Activated T-cell treated with anti-CD3 and anti-CD28 coated beads for 48 hours (primary cell): ENCODE measurements at regions not wholly inside any gene's neighbourhood (a gene's known extent, or its start where the extent isn't known, plus 50 kb on each side); places are given as distances from the start of the nearest gene placed in this dataset.
"Not testable (repeated sequence)": the region's sequence is repeated elsewhere in the genome, so short reads cannot be mapped to it uniquely, and the experiment has no call there.

Source experiments
- DNase-seq: peaks from one replicate; pipeline ENCODE4 v3.0.0-alpha.2; 2020; ENCODE audit warnings: low read depth

- no peak for DNase-seq
Measured at GRCh38 chr9:99486684-99487083, 264.6 kb downstream of the SEC61B start.

GRCh38 chr9:99488131-99489059, 266.3 kb downstream of the SEC61B start:
- DNase-seq = no peak

- no peak for DNase-seq
Measured at GRCh38 chr9:99489060-99489413, 267.0 kb downstream of the SEC61B start.

- DNase-seq = no peak
Measured at GRCh38 chr9:99490729-99491128, 268.6 kb downstream of the SEC61B start.

GRCh38 chr9:99491408-99492158, 269.5 kb downstream of the SEC61B start:
- DNase-seq = no peak

GRCh38 chr9:99497641-99498040, 275.6 kb downstream of the SEC61B start:
- DNase-seq = no peak

DNA sequence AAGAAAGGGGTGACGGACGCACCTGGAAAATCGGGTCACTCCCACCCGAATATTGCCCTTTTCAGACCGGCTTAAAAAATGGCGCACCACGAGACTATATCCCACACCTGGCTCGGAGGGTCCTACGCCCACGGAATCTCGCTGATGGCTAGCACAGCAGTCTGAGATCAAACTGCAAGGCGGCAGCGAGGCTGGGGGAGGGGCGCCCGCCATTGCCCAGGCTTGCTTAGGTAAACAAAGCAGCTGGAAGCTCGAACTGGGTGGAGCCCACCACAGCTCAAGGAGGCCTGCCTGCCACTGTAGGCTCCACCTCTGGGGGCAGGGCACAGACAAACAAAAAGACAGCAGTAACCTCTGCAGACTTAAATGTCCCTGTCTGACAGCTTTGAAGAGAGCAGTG, 276.9 kb downstream of the SEC61B start:
- DNase-seq = not testable (repeated sequence)

DNA sequence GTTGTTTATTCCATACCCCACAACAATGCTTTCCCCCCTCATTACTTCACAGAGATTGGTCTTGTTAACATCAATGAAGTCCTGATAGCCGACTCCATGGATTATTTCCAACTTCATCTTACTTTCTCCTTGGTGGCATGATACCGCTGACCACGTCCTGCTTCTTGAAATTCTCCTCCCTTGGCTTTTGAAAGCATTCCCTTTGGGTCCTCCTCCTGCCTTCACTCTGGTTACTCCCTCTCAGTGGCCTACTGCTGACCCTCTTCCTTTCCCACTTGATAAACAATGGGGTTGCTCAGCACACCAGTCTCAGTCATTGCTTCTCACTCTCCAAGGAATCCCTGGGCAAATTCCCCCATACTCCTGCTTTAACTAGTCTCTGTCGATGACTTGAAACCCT, 283.9 kb downstream of the SEC61B start:
- DNase-seq = no peak

DNA sequence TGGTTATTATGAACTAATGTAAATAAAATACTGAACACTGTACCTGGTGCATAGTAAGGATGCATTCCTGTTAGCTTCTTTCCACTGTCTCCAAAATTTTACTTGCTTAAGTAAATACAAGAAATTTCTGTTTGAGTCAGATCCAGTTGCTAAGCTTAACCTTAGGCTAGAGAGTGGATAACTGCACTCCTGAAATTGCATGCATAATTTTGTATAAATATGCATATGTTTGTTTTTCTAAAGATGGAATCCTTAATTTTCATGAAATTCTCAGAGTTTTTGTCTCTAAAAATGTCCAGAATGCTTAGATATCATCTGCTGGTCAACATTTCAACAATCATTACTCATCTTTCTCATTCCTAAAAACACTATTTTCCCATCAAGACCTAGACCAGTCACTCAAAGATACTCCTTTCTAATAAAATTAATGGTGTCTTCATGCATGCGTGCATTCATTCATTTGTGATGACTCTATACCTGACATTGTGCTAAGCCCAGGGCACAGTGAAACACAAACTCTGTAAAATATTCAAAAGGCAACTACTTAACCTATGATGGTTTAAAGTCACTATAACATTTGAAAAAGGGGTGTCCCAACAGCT, 284.8 kb downstream of the SEC61B start:
- DNase-seq = no peak

DNA sequence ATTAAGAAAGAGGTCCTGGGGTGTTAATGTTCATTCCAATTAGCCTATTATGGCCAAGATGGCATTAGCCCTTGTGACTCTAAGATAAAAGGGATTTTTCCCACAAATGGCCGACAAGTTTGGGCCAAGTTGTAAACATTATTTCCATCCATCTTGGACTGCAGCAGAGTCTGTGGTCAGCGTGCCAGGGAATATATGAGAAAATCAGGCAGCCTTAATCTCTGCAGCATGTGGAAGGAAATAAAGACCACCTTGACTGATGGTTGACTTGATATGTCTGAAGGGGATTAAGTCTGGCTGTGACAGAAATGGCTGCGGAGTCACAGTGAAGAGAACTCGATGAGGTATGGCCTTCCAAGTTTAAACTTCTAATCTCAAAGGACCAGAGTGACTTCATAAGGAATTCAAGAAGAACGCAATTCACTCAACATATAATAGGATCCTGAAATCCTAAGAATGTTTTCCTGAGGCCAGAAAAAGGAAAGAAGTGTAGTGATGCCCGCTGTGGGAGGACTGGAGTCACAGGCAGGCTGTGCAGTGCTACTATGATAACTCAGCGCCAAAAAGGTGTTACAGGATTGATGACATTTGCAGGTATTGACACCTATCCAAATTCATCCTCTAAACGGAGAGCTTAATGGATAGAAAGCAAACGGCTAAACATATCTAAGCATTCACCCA, 287.1 kb downstream of the SEC61B start:
- no peak for DNase-seq

DNA sequence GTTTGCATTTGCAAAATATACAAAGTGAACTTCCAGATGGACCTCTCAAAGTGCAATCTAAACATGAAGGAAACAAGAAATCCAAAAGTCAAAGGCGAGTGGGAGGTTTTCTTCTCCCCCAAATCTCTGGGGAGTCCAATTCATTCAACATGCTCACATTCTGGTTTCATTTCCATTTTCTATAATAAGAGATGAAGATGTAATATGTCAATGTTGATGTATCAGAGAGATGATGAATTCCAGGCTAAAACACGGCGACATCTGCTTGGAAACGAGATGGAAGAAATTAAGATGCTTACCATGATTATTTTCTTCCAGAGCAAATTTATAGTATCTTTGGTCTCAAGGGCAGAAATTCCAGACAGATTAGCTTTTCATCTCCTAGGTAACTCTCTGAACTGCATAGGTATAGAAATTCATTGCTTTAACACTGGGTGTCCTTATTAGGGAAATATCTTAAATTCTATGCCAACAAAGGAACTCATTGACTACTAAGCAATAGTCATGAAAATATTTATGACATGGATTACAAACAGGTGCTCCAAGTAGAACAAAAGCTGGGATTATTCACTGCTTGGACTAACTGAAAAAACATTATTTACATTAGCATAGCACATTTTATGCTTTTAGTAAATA, 287.9 kb downstream of the SEC61B start:
- DNase-seq = no peak

DNA sequence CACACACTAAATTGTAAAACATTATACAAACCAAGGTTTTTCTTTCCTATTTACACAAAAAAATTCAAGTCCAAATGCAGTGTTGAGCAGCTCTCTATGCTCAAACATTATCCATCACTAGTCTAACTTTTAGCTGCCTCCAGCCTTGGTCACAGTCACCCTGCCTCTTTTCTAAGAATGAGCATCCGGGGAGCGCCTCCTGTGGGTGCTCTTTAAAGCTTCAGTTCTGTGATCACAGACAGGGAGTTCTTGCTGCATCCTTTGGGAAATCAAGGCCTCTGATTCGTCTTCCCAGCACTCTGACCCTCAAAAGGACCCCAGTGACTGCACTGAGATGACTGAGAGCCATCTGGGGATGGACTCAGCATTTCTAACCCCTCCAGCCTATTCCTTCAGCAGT, 289.6 kb downstream of the SEC61B start:
- no peak for DNase-seq

DNA sequence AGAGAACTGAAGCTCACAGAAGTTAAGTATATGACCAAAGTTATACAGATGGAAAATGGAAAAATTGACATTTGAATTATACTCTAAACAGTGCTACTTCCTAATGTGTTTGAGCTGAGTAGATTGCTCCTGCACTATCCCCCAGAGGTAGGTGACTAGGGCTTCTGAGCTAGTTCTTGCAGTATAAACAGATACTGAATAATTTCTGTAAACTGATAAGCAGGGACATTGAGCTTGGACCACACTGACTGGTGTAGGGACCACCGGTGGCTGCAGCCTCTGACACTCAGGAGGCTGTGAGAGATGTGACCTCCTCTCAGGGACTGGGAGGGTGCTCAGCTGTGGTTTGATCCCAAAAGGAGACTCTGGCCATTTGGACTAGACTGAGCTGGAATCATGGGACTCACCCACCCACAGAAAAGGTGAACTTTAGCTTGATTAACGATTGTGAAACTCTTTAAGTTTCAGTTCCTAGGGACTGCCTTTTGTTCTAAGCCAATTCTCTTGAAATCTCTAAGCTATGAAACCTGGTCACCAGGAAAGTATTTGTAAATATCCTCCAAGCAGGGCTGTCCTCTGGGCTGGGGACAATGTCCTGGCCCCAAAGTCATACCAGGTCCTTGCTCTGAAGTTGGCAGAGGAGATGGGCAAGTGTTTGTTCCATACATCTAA, 291.5 kb downstream of the SEC61B start:
- no peak for DNase-seq

GRCh38 chr9:99515093-99515492, 293.0 kb downstream of the SEC61B start:
- DNase-seq = no peak

- DNase-seq = no peak
Measured at GRCh38 chr9:99515895-99516656, 294.0 kb downstream of the SEC61B start.

- DNase-seq = peak; percentile 4
Measured at GRCh38 chr9:99516657-99517049, 294.6 kb downstream of the SEC61B start.

- DNase-seq = no peak
Measured at GRCh38 chr9:99523838-99524237, 297.8 kb upstream of the NR4A3 start.

DNA sequence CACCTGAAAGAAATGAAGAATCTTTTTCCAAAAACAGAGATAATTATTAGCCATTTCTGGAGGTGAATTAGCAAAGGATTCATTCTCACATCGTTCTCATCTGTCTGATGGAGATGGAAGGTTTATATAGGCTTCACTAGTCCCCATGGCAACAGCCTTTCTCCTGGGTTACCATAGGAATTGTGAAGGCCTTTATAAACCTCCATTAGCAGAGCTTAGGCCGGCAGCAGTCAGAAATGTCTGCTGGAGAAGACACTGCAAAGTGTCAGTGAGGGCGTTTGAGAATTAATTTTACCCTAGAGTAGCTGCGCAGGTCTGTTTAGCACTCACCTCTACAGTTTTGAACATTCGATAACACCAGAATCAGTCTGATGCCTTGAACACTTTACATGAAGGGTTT, 290.4 kb upstream of the NR4A3 start:
- no peak for DNase-seq

DNA sequence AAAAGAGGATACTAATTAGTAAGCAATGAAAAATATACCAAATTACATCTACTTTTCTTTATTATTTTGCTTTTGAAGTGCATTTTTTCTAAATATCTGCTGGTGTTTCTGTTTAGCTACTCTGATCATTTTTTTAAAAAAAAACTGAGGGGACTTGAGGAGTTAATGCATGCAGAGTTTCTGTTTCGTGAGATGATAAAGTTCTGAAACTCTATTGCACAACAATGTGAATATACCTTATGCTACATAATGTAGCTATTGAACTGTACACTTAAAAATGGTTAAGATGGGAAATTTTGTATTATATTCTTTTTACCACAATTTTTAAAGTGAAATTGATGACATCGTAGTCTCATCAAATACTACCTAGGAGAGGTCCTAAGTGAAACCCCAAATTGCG, 288.3 kb upstream of the NR4A3 start:
- no peak for DNase-seq

DNA sequence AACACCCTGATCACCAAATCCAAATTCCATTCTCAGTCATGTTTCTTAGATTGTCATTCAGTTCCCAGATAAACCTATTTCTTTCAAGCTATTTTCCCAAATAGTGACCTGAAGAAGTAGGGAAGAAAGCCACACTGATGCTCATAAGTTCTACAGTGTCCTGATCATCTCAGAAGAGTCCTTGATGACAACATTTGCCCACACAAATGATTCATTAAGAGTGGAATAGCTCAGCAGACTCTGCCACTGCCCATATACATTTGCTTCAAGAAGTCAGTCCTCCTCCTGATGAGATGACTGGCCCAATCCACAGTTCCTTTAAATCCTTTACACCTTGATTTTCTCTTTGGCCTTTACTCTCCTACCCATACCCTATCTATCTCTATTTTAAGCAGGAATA, 283.7 kb upstream of the NR4A3 start:
- no peak for DNase-seq

- no peak for DNase-seq
Measured at GRCh38 chr9:99544526-99544925, 277.2 kb upstream of the NR4A3 start.
